GM12878 (cell line): ENCODE measurements at regions not wholly inside any gene's neighbourhood (a gene's known extent, or its start where the extent isn't known, plus 50 kb on each side); places are given as distances from the start of the nearest gene placed in this dataset.

ENCODE experiments used
- ATAC-seq: fragments of 200-7000 bp; cut with Tn5 transposase; 3 replicates; pipeline ENCODE4 v1.9.1; 2020; ENCODE audit warnings: mild to moderate bottlenecking, moderate library complexity
- BruUV-seq: library from RNA; stranded (reverse); fragments of 400-500 nt; replicated peaks from 2 replicates; lab custom pipeline; 2021; lab: Mats Ljungman, UMichigan
- CTCF ChIA-PET: fragments of 300-600 bp; sonication (Branson Sonifier 250); formaldehyde crosslinking; extraction: SDS; loops from one replicate; lab custom pipeline; 2021; ENCODE audit warnings: inconsistent platforms; lab: Yijun Ruan, JAX
- POLR2A ChIA-PET: fragments of 350-600 bp; formaldehyde crosslinking; extraction: SDS; loops from one replicate; lab custom pipeline; 2021; ENCODE audit warnings: inconsistent platforms; lab: Charles Lee
- RAD21 ChIA-PET: fragments of 300-600 bp; sonication (Branson Sonifier 250); formaldehyde crosslinking; loops from one replicate; lab custom pipeline; 2023; ENCODE audit warnings: antibody characterized with exemption; ENCODE audit not compliant: unreplicated experiment; lab: Charles Lee
- SMC1A ChIA-PET: fragments of 300-600 bp; sonication (Branson Sonifier 250); formaldehyde crosslinking; loops from one replicate; lab custom pipeline; 2023; ENCODE audit not compliant: unreplicated experiment, uncharacterized antibody; lab: Charles Lee
- DNase-seq: peaks from one replicate; pipeline ENCODE4 v3.0.0-alpha.2; 2011; ENCODE audit warnings: low read depth, low spot score
- FAIRE-seq: peaks from 3 replicates; lab custom pipeline; 2011; peaks lifted over from hg19 to GRCh38; lab: Jason Lieb, UNC
- H2AFZ ChIP-seq: 2 replicates; pipeline ENCODE4 v1.6.0; 2011; ENCODE audit warnings: low read depth, low read length, control low read depth; ENCODE audit not compliant: control insufficient read depth
- H3K27ac ChIP-seq: 2 replicates; pipeline ENCODE4 v1.5.1; 2011; ENCODE audit warnings: control low read depth; ENCODE audit not compliant: control insufficient read depth, insufficient read depth
- H3K27me3 ChIP-seq, 2 experiments: replicated peaks in 1 of 2; 2 replicates each; pipeline versions ENCODE4 v1.6.0 to v1.6.1; 2011; ENCODE audit warnings: low read length in 1 of 2; ENCODE audit not compliant: control insufficient read depth in 2 of 2, insufficient read depth in 2 of 2
- H3K36me3 ChIP-seq, 2 experiments: 2 replicates each; pipeline ENCODE4 v1.5.1; 2011; ENCODE audit warnings: low read length in 1 of 2; ENCODE audit not compliant: control insufficient read depth in 2 of 2, insufficient read depth in 2 of 2
- H3K4me1 ChIP-seq: 2 replicates; pipeline ENCODE4 v1.6.1; 2011; ENCODE audit warnings: mild to moderate bottlenecking, low read length, moderate library complexity, mixed read lengths; ENCODE audit not compliant: control insufficient read depth, insufficient read depth
- H3K4me2 ChIP-seq: 2 replicates; pipeline ENCODE4 v1.6.0; 2011; ENCODE audit warnings: control low read depth; ENCODE audit not compliant: control insufficient read depth, insufficient read depth
- H3K4me3 ChIP-seq: fragments of 200-600 bp; sonication (generic); 2 replicates; pipeline ENCODE4 v1.5.1; 2016
- H3K79me2 ChIP-seq: 2 replicates; pipeline ENCODE4 v1.6.0; 2011; ENCODE audit warnings: low read length; ENCODE audit not compliant: control insufficient read depth, insufficient read depth
- H3K9ac ChIP-seq: 2 replicates; pipeline ENCODE4 v1.8.0; 2011; ENCODE audit warnings: low read length, control low read depth, mixed read lengths; ENCODE audit not compliant: control insufficient read depth, insufficient read depth
- H3K9me3 ChIP-seq: replicated peaks from 3 replicates; pipeline ENCODE4 v1.5.1; 2011; ENCODE audit warnings: mild to moderate bottlenecking, low read length; ENCODE audit not compliant: control insufficient read depth, insufficient read depth
- H4K20me1 ChIP-seq: 2 replicates; pipeline ENCODE4 v1.6.0; 2011; ENCODE audit not compliant: control insufficient read depth, insufficient read depth
- BHLHE40 ChIP-seq, 2 experiments: fragments of 450-650 bp in 1 of 2; IDR thresholded peaks; 2 replicates each; pipeline ENCODE4 v1.6.1; 2011 to 2017; ENCODE audit warnings: low read depth in 2 of 2, borderline replicate concordance in 1 of 2, improper control_type of control experiment in 1 of 2, low read length in 1 of 2, mild to moderate bottlenecking in 1 of 2
- JUND ChIP-seq: IDR thresholded peaks from 2 replicates; pipeline ENCODE4 v1.6.1; 2012; ENCODE audit warnings: low read depth, mild to moderate bottlenecking, low read length, improper control_type of control experiment, moderate library complexity
- NFYA ChIP-seq: IDR thresholded peaks from 2 replicates; pipeline ENCODE4 v1.6.1; 2011; ENCODE audit warnings: low read depth, mild to moderate bottlenecking, low read length, improper control_type of control experiment, borderline replicate concordance
- RELB ChIP-seq: fragments of 450-650 bp; IDR thresholded peaks from 2 replicates; pipeline ENCODE4 v1.6.1; 2017; ENCODE audit warnings: low read depth, mild to moderate bottlenecking, moderate library complexity
- SKIL ChIP-seq: fragments of 450-650 bp; IDR thresholded peaks from 2 replicates; pipeline ENCODE4 v1.6.1; 2017; ENCODE audit warnings: mild to moderate bottlenecking, low read depth, inconsistent platforms; ENCODE audit not compliant: poor library complexity, severe bottlenecking
- SREBF2 ChIP-seq: IDR thresholded peaks from 2 replicates; pipeline ENCODE4 v1.6.1; 2012; ENCODE audit warnings: mild to moderate bottlenecking, low read length
- ZBED1 ChIP-seq: IDR thresholded peaks from 2 replicates; pipeline ENCODE4 v1.6.1; 2016; ENCODE audit warnings: borderline replicate concordance
- WGBS: methylation state at CpG from one replicate; pipeline ENCODE4 v1.1.6; 2016; ENCODE audit warnings: low lambda C conversion rate; ENCODE audit not compliant: insufficient replicate concordance, insufficient coverage; ENCODE audit errors: missing lambda C conversion rate; 5-methylcytosine and 5-hydroxymethylcytosine counted together
- in situ Hi-C: fragments of 300-500 bp; cut with MboI; formaldehyde crosslinking; loops from 9 replicates; pipeline ENCODE4 v1.14.3; 2018; ENCODE audit warnings: mixed read lengths
- intact Hi-C: fragments of 100-400 bp; cut with micrococcal nuclease; formaldehyde crosslinking; loops from one replicate; pipeline ENCODE4 v1.14.2; 2022; ENCODE audit not compliant: unreplicated experiment

GRCh38 chr21:27129215-27129614, 162.3 kb upstream of the ADAMTS5 start:
- Histone ChIP-seq H3K4me2 (no peak overlapping the region), H3K4me3 (no peak overlapping the region), H3K9me3 (no peaks in the 10 kb centered on the region), H3K27me3 (no peaks in the 10 kb centered on the region), H3K9ac (no peak overlapping the region), H3K4me1 (no peaks in the 10 kb centered on the region), H3K27ac (no peak overlapping the region), H4K20me1 (no peaks in the 10 kb centered on the region), H3K36me3 (no peaks in the 10 kb centered on the region), H3K79me2 (no peaks in the 10 kb centered on the region), H2AFZ (no peak overlapping the region)
- BruUV-seq: no TSS peak
- in situ Hi-C loops: no loop called here
- ChIA-PET RAD21 (no interaction called here), CTCF (no interaction called here), SMC1A (no interaction called here), POLR2A (no interaction called here)
- ATAC-seq: no peak
- no peak for DNase-seq
- no peak for FAIRE-seq
- TF ChIP-seq ZBED1 (no peak), NFYA (no peak), SKIL (no peak), JUND (no peak), RELB (no peak), BHLHE40 (IDR thresholded peaks at IDR 0.05; ENCODE audit: borderline replicate concordance in 1 of 2, low read depth in 2 of 2, low read length in 1 of 2) (no peak), SREBF2 (no peak)
- intact Hi-C loops: no loop called here
- 0% methylated on average over 1 of the region's 1 CpG for WGBS
